NB4 (cell line): ENCODE measurements at regions not wholly inside any gene's neighbourhood (a gene's known extent, or its start where the extent isn't known, plus 50 kb on each side); places are given as distances from the start of the nearest gene placed in this dataset.

ENCODE experiments used
- MYC ChIP-seq: IDR thresholded peaks from 2 replicates; pipeline ENCODE4 v1.6.1; 2011; ENCODE audit warnings: low read depth, low read length
- POLR2A ChIP-seq: IDR thresholded peaks from 2 replicates; pipeline ENCODE4 v1.6.1; 2011; ENCODE audit warnings: mild to moderate bottlenecking; ENCODE audit not compliant: insufficient read length; ENCODE audit errors: extremely low read depth
- TF ChIP-seq, protein P1 (sequence below): IDR thresholded peaks from one replicate; pipeline ENCODE4 v1.5.1; 2012; ENCODE audit warnings: low read depth, low read length

DNA sequence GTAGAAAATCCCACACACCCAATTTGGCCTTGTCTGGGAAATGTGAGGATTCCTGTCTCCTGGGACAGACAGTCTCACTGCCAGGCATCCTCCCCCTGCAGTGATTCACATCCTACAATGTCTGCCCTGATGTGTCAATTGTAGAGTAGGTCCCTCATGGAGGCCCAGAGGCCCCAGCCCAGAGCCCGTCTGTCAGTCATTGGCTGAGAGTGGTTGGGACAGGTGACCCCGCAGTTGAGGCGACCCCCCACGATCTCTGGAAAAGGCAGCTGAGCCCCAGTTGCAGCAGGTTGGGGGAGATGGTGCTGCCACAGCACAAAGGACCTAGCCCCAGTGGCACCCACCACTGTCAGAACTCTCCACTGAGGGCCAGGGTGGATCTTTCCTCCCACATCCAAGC, 84.3 kb upstream of the INSIG1 start:
- TF ChIP-seq, protein P1, sequence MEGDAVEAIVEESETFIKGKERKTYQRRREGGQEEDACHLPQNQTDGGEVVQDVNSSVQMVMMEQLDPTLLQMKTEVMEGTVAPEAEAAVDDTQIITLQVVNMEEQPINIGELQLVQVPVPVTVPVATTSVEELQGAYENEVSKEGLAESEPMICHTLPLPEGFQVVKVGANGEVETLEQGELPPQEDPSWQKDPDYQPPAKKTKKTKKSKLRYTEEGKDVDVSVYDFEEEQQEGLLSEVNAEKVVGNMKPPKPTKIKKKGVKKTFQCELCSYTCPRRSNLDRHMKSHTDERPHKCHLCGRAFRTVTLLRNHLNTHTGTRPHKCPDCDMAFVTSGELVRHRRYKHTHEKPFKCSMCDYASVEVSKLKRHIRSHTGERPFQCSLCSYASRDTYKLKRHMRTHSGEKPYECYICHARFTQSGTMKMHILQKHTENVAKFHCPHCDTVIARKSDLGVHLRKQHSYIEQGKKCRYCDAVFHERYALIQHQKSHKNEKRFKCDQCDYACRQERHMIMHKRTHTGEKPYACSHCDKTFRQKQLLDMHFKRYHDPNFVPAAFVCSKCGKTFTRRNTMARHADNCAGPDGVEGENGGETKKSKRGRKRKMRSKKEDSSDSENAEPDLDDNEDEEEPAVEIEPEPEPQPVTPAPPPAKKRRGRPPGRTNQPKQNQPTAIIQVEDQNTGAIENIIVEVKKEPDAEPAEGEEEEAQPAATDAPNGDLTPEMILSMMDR, result no peak
- TF ChIP-seq POLR2A (no peak), MYC (no peak)
